ENCODE measurements at regions not wholly inside any gene's neighbourhood (a gene's known extent, or its start where the extent isn't known, plus 50 kb on each side); places are given as distances from the start of the nearest gene placed in this dataset.
"Not testable (repeated sequence)": the region's sequence is repeated elsewhere in the genome, so short reads cannot be mapped to it uniquely, and the experiment has no call there.

DNA sequence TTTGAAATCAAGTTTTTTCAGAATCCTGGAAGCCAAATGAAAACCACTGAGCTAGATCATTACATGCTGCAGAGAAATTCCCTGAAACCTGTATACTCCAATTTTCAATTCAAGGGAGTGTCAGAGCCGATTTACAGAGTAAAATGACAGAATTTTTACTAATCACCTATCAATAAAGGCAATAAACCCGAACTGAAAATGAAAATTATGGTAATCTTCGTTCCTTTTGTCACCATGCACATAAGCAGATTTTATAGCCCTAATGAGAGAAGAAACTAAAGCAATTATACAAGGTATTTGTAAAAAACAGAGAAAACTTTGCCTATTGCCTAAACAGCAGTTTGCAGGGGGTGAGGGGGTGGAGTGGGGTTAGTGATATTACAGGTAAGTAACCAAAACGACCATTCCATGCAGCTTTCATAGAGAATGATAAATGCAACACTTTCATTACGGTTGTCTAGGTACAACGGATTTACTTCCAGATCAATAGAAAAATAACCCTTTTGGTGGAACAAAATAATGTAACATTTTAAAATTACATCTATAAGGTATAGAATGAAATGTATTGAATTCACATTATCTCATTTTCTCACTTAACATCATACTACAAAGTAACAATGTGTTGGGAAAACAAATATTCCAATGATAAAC lies 115.2 kb upstream of the BEND6 start:
- DNase-seq (ENCODE audit: low read depth): no peak

DNA sequence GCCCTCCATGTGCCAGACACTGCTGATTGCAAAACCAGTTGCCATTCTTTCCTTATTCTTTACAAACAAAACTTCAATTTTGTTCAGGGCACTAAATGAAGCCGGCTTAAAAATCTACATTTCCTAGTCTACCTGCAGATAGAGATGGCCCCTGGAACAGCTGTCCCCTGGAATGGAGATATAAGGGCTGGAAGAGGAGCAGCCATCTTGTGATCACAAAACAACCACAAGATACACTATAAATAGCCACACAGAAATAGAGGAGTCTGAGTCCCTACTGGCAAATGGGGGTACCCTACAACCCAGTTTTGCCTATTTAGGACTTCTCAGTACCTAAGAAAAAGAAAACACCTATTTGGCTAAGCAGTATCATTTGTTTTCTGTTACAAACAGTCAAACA lies 115.9 kb upstream of the BEND6 start:
- no peak for DNase-seq (ENCODE audit: low read depth)

DNA sequence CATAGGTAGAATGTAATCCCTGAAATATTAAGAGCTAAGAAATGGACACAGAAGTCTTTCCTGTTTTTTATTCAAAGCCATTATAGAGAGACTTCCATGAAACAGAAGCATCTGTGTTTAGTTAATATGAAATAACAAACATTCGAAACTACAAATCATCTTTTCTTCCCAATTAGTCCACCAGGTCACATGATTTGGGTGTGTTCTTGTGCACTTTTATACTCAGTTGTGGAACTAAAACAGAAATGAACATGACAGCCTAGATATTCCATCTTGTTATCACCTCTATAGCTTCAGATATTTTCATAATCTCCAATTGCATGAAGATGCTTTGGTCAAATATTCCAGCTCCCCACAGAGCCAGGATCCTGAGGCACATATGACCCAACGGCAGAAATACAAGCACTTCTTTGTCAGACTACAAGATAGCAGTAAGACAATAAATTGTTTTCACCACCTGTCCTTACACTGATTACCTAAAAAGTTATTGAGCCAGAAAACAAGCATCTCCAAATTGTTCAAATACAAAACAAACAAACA lies 116.8 kb upstream of the BEND6 start:
- DNase-seq (ENCODE audit: low read depth): no peak

DNA sequence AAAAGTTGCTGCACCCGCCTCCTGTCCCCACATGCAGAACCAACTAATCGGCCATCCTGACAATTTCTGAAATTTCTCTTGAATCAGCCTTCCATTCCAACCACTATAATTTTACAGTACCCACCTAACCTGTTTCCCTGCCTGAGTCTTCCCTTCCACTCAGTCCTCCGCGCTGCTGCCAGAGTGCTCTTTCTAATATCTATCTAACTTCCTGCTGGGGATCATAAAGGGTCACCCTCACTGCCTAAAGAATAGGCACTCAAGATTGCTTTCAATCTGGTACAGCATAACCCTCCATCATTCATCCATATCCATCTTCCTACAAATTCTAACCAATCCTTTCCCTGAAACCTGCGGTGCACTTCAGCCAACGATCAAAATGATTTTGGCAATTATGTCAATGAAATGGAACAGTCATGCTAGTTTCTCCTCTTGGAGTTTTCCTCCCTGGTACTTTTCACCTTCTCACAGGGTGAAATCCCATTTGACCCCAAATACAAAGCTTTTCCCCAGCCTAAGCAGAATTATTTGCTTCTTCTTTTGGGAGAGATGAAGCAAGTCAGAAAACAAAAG lies 117.5 kb upstream of the BEND6 start:
- DNase-seq (ENCODE audit: low read depth): no peak

DNA sequence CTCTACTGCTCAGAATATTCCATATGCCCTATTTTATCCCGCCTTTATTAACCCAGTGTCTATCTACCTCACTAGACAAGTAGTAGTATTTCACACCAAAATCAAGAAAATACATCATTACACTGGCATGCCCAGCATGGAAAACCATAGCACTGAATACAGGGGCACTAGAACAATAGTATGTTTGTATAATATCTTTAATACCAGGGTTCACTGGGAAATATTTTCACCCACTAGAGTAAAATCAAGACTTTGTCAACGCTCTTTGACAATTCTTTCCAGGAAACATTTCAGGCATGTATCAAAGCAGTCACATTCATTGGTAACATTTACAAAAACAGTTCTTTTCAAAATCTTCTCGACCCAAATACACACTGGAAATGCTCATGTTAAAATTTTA lies 119.3 kb upstream of the BEND6 start:
- no peak for DNase-seq (ENCODE audit: low read depth)

DNA sequence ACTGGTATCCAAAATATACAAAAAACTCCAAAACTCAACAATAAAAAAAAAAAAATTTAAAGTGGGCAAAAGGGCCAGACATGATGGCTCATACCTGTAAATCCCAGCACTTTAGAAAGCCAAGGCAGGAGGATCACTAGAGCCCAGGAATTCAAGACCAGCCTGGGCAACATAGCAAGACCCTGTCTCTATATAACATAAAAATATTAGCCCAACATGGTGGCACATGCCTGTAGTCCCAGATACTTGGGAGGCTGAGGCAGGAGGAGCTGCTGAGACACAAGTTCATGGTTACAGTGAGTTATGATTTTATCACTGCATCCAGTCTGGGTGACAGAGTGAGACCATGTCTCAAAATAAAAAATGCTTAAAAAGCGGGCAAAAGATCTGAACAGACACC lies 121.0 kb upstream of the BEND6 start:
- no peak for DNase-seq (ENCODE audit: low read depth)

DNA sequence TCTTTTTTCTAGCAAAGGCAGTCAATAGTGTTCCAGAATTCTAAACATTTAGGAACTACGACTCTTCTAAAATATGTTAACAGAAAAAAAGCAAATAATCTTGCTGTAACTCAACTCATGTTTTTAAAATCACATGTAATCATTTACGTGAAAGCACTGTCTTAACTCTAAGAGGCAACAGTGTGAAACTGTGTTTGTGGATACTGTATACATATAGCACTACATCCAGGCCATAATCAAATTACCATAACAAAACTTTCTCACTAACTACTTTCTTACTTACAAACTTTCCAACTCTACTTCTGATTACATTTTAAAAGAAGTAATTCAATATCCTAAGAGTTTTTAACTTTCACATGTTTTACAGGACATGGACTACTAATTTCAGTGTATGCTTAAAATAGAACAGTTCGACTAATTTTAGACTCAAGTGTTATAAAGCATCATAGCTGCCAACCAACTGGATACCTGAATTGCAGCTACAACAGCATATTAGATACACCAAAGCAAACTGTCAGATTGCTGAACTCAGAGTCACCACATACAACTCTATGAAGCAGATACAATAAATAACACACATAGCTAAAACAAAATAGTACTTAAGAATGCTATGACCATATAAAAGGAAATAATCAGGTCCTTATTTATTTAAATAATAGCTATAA lies 121.6 kb upstream of the BEND6 start:
- DNase-seq (ENCODE audit: low read depth): no peak

DNA sequence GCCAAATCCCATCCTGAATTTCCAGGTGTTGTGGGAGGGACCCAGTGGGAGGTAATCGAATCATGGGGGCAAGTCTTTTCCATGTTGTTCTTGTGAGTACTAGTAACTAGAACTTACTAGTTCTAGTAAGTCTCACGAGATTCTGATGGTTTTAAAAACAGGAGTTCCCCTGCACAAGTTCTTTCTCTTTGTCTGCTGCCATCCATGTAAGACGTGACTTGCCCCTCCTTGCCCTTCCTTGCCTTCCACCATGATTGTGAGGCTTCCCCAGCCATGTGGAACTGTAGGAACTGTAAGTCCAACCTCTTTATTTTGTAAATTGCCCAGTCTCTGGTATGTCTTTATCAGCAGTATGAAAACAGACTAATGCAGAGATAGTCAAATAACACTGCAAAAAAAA lies 122.7 kb upstream of the BEND6 start:
- no peak for DNase-seq (ENCODE audit: low read depth)

DNA sequence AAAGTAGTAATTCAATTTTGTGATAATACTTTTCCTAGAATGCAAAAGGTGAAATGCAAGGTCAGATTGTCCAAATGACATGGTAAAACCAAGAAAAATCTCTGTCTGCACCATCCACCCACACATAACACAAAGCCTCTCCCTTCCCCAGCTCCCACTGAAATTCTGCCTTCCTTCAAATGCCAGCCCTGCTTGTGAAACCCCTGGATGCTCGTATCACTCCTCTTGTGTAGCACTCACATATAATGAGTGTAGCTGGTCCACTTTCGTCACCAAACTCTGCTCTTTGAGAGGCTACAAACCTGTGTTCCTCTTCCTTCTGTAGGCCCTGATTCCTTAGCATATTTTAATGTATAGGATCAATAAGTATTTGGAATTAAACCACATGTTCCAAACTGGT lies 123.6 kb upstream of the BEND6 start:
- no peak for DNase-seq (ENCODE audit: low read depth)

DNA sequence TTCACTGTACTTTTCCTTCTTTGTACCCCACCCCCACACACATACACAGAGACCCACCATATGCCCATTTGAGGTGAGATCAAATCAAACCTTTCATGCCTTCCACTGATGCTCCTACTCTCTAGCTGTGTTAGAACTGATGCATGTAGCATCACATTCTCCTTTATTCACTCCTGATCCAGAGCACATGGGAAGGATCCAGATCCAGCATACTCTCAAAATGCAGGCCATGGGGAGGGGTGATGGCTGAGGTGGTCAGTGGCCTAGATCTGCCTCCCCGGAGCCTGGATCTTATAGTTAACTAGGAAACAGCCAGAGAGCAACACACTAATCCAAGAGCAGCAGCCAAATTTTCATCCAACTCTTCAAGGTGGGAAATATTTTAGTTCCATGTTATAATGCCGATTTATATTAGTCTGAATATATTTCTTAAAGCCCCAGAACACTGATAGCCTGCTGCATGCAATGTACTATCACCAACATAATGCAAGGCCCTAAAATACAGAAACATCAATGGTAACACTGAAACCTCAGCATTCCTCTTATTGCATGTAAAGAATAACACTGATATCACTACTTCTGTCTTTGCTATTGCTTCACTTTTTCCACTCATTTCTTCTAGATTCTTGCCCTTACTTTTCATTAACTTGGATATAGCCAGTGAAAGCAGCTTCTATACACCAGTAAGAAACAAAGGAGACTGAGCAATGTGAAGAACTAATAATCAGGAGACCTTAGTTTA lies 126.8 kb upstream of the BEND6 start:
- DNase-seq (ENCODE audit: low read depth): no peak

DNA sequence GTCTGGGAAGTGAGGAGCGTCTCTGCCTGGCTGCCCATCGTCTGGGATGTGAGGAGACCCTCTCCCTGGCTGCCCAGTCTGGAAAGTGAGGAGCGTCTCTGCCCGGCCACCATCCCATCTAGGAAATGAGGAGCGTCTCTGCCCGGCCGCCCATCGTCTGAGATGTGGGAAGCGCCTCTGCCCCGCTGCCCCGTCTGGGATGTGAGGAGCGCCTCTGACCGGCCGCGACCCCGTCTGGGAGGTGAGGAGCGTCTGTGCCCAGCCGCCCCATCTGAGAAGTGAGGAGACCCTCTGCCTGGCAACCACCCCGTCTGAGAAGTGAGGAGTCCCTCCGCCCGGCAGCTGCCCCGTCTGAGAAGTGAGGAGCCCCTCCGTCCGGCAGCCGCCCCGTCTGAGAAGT lies 130.5 kb upstream of the BEND6 start:
- DNase-seq (ENCODE audit: low read depth): not testable (repeated sequence)

DNA sequence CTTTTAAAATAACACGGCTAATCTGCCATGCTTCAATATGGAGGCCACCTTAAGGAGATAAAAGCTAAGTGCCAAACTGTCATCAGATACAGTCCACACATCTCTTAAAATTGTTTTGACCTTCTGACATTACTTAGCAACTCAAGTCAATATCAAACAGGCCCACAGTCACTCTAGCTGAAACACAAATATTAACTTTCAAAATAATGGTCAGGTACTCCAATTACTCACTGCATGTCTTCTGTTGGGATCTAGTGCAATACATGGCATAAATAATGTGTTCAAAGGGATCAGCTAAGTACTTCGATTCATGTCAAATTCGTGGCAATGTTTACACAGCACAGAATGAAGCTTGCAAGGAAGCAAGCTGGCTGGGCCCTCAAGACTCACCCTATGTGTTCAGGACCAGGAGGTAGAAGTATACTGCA lies 133.9 kb upstream of the BEND6 start:
- no peak for DNase-seq (ENCODE audit: low read depth)

DNA sequence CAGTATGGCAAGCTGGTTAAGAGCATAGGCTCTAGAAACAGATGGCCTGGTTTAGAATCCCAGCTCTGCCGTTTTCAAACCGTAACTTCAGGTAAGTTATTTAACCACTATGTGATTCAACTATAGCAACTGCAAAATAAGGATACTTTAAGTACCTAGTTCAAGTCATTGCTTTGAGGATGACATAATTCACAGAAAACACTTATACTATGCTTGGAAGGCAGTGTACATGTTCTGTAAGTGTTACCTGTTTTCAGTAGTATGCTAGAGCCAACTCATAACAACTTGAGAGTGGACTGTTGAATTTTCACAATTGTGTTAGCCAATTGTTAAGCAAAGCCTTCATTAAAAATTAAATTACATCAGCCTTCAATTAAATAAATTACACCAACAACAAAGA lies 134.8 kb upstream of the BEND6 start:
- DNase-seq (ENCODE audit: low read depth): no peak

DNA sequence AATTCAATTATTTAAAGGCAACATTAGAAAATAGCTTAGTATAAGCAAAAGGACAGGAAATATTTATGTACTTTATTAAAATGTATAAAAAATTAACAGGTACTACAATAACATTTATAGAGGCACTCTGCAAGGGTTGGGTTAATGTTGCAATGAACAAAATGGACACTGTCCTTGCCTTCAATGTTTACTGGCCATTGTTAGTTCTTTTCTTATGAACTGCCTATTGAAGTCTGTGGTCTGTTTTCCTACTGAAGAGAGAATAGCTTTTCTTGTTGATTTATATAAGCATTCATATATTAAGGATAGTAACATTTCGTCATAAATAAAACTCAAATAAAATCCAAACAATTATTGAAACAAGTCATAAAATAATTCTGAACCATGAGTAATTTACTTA lies 135.3 kb upstream of the BEND6 start:
- DNase-seq (ENCODE audit: low read depth): no peak

DNA sequence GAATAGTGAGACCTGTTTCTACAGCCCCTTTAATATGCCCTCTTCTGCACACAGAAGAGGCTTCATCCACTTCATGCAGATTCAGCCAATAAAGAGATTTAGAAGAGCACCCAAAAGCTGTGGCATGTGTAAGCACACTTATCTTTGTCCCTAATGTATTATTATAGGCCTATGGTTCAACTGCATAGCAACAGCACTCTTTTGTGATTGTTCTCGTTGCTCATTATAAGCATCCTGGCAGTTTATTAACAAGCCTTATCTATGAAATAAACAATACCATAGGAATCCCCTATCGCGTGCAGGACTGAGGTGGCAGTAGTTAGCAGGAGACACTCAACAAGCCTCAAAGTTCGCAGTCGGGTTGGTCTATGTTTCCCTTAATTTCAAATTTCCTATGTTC lies 138.5 kb upstream of the BEND6 start:
- no peak for DNase-seq (ENCODE audit: low read depth)

DNA sequence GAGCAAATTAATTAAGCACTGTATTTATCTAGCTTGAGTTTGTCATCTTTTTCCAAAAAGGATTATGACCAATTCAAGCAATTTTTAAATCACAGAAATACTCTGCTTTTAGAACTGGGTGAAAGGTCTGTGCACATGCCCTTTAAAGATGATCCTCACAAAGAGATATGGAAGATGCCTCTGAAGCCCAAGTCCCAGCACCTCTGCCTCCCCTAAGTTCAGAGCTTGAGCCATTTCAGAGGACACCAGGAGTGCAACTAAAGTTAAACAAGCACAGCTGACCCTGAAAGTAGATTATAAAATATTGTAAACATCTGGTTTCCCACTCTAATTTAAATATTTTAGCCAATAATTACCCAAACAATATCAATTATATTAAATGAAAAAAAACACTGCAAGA lies 139.5 kb upstream of the BEND6 start:
- DNase-seq (ENCODE audit: low read depth): no peak

DNA sequence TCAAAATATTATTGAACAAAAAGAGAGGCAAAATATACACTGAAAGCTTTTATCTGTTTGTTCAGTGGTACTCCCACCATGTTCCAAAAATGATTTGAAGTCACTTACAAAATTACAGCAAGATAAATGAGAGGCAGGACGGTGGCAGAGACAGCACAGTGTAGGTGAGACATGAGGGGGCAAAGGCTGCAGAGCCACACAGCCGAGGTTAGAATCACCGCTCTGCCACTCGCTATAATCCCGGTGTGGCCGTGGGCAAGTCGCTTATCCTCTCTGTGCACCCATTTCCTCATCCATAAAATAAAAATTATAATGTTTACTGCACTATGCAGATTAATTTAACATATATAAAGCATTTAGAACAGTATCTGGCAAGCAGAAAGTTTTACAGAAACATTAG lies 140.1 kb upstream of the BEND6 start:
- no peak for DNase-seq (ENCODE audit: low read depth)

DNA sequence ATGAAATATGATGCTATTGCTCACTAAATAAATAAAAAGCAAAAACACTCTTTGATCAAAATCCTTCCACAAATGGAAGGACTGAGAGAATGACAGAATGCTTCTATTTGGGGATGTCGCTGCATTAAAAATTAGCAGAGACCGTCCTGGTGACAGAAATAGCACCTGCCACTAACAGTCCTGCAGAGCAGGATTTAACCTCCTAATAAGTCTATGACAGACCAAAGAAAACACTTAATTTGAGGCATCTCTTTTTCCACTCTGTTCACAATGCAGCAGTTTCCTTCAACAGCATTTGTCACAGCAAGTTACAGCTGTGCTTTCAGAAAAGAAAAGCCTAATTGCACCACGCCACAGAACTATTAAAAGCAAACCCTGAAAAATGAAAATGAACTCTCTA lies 140.6 kb upstream of the BEND6 start:
- peak; percentile 34 for DNase-seq (ENCODE audit: low read depth)

DNA sequence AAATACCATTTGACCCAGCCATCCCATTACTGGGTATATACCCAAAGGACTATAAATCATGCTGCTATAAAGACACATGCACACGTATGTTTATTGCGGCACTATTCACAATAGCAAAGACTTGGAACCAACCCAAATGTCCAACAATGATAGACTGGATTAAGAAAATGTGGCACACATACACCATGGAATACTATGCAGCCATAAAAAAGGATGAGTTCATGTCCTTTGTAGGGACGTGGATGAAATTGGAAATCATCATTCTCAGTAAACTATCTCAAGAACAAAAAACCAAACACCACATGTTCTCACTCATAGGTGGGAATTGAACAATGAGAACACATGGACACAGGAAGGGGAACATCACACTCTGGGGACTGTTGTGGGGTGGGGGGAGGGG lies 142.1 kb upstream of the BEND6 start:
- DNase-seq (ENCODE audit: low read depth): not testable (repeated sequence)

DNA sequence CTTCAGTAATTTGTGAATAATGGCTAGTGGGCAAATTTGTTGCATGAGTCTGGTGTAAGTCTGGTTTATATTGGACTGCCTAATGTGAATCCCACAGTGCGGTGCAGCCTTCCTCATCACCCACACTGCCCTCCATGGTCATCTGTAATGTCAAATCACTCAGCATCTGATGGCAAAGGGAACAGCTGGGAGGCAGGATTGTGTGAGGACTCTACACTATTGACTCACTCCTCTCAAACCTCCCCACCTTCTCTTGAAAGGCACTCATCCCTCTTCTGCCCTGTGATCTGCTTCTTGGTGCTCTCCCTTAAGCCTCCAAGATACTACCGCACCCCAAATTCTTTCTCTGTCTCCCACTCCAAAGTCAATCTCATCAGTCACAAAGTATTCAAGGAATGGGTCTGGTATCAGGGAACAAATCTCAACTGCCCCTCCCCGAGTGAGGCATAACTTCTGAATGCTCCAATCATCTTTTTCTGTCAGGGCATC lies 146.0 kb upstream of the BEND6 start:
- DNase-seq (ENCODE audit: low read depth): peak; percentile 98

DNA sequence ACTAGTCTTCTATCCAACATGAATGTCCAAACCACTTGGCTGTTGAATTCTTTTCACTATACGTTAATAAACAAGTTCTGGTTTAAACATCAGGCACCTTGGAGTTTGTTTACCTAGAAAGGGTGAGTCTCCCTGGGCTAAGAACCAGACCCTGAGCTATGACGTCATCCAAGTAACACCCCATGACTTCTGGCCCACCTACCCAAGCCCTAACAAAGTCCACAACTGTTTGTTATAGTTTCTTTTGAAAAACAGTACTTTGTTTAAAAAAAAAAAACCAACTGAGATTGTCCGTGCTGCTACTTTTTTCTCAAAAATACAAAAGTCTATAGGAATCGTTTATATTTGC lies 146.9 kb upstream of the BEND6 start:
- no peak for DNase-seq (ENCODE audit: low read depth)

DNA sequence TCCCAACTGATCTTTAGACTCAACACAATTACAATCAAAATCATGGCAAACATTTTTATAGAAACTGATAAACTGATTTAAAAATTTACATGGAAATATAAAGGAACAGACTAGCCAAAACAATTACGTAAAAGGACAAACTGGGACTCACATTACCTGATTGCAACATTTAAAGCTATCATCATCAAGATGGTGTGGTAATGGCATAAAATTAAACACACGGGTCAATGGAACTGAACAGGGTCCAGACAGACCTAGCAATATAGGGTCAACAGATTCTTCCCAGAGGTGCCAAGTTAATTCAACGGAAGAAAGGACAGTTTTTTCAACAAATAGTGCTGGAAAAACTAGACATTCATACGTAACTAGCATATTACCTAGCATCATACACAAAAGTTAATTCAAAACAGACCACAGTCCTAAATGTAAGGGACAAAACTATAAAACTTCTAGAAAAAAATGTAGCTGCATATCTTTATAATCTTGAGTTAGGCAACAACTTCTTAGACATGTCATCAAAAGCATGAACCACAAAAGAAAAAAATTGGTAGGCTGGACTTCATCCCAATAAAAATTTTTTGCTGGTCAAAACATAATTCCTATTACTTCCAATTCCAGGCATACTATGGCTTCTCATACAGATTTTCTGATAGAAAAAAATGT lies 147.4 kb upstream of the BEND6 start:
- peak; percentile 22 for DNase-seq (ENCODE audit: low read depth)

Measured in LHCN-M2 (cell line).